MCF 10A (cell line): ENCODE measurements at regions not wholly inside any gene's neighbourhood (a gene's known extent, or its start where the extent isn't known, plus 50 kb on each side); places are given as distances from the start of the nearest gene placed in this dataset.
"Not testable (repeated sequence)": the region's sequence is repeated elsewhere in the genome, so short reads cannot be mapped to it uniquely, and the experiment has no call there.

Experiments used
- BruUV-seq: library from RNA; stranded (reverse); fragments of 400-500 nt; replicated peaks from 2 replicates; lab custom pipeline; 2021; lab: Mats Ljungman, UMichigan
- CTCF ChIA-PET: fragments of 300-600 bp; sonication (Branson Sonifier 250); formaldehyde crosslinking; extraction: SDS; loops from one replicate; lab custom pipeline; 2021; ENCODE audit warnings: antibody characterized with exemption, inconsistent platforms; lab: Yijun Ruan, JAX
- POLR2A ChIA-PET: fragments of 300-600, 350-650 bp; sonication (Branson Sonifier 250); formaldehyde crosslinking; extraction: SDS; loops from one replicate; lab custom pipeline; 2020; ENCODE audit warnings: antibody characterized with exemption, inconsistent platforms; lab: Yijun Ruan, JAX
- DNase-seq: peaks from one replicate; pipeline ENCODE4 v3.0.0-alpha.2; 2018; ENCODE audit not compliant: unreplicated experiment
- H3K27ac Mint-ChIP-seq: one replicate; pipeline ENCODE4 v1.8.0; 2022; ENCODE audit warnings: mild to moderate bottlenecking, low read depth, mixed read lengths; ENCODE audit not compliant: unreplicated experiment
- H3K27me3 Mint-ChIP-seq: one replicate; pipeline ENCODE4 v1.8.0; 2022; ENCODE audit warnings: mixed read lengths; ENCODE audit not compliant: insufficient read depth, unreplicated experiment
- H3K36me3 Mint-ChIP-seq: one replicate; pipeline ENCODE4 v1.8.0; 2022; ENCODE audit warnings: mild to moderate bottlenecking, moderate library complexity, mixed read lengths; ENCODE audit not compliant: insufficient read depth, unreplicated experiment
- H3K4me1 Mint-ChIP-seq: one replicate; pipeline ENCODE4 v1.8.0; 2022; ENCODE audit warnings: mixed read lengths; ENCODE audit not compliant: insufficient read depth, unreplicated experiment
- H3K4me3 Mint-ChIP-seq: one replicate; pipeline ENCODE4 v1.8.0; 2022; ENCODE audit warnings: mild to moderate bottlenecking, moderate library complexity, mixed read lengths; ENCODE audit not compliant: unreplicated experiment
- H3K9me3 Mint-ChIP-seq: one replicate; pipeline ENCODE4 v1.8.0; 2022; ENCODE audit warnings: mixed read lengths; ENCODE audit not compliant: unreplicated experiment
- intact Hi-C: fragments of 100-400 bp; cut with micrococcal nuclease; formaldehyde crosslinking; loops from 2 replicates; pipeline ENCODE4 v1.14.1; 2022
- TF ChIP-seq, protein P1 (sequence below): fragments of 200-600 bp; IDR thresholded peaks from one replicate; pipeline ENCODE4 v1.8.0; 2022; ENCODE audit warnings: antibody characterized with exemption, mild to moderate bottlenecking; ENCODE audit not compliant: unreplicated experiment

DNA sequence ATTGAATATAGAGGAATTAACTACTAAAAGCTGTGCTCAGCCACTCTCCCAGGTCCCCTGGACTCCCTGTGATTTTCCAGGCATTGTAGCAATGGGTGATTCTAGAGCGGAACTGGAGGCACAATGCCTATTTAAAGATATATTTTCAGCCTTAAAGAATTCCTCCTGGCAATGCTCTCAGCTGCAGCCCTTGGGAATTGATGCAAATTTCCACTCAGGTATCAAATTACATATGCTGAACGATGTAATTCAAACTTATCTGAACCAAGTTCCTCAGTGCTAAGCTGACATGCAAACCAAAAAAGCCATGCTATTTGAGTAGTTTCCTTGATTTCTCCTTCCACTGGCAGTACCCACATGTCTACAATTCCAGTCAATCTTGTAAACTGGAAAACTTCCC, 86.3 kb upstream of the GABRA3 start:
- intact Hi-C loops: no loop called here
- DNase-seq: peak; percentile 22
- ChIA-PET CTCF (interaction anchor here (0.8 to 1.1 kb wide), 2 partner anchors 96 to 784 kb away, joined by 3 to 4 read pairs; no protein-coding TSS in a partner anchor), POLR2A (no interaction called here)
- Mint-ChIP-seq H3K27me3 (no peaks in the 10 kb centered on the region), H3K4me1 (peaks cover 6% of the 10 kb centered on the region), H3K27ac (no peak overlapping the region), H3K9me3 (peaks cover 11% of the 10 kb centered on the region), H3K36me3 (no peaks in the 10 kb centered on the region), H3K4me3 (no peak overlapping the region)
- TF ChIP-seq, protein P1, sequence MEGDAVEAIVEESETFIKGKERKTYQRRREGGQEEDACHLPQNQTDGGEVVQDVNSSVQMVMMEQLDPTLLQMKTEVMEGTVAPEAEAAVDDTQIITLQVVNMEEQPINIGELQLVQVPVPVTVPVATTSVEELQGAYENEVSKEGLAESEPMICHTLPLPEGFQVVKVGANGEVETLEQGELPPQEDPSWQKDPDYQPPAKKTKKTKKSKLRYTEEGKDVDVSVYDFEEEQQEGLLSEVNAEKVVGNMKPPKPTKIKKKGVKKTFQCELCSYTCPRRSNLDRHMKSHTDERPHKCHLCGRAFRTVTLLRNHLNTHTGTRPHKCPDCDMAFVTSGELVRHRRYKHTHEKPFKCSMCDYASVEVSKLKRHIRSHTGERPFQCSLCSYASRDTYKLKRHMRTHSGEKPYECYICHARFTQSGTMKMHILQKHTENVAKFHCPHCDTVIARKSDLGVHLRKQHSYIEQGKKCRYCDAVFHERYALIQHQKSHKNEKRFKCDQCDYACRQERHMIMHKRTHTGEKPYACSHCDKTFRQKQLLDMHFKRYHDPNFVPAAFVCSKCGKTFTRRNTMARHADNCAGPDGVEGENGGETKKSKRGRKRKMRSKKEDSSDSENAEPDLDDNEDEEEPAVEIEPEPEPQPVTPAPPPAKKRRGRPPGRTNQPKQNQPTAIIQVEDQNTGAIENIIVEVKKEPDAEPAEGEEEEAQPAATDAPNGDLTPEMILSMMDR: no peak
- BruUV-seq: no TSS peak

DNA sequence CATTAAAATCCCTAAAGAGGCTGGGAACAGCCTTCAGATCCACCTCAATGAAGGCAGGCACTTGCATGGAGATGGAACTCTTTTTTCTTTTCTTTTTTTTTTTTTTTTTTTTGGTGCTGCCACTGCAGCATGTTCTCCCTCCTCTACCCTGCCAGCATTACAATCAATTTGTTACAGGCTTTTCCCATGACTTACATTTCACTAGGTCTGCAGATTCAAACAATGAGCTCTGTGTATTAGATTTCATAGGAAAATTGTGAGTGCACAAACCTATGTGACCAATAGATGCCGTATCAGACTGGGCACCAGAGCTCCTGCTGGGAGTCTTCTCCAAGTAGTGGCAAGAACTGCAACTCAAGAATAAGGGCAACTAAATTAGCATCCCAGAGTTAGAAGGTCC, 63.8 kb upstream of the GABRQ start:
- no peaks in the 10 kb centered on the region for H3K4me1 Mint-ChIP-seq
- ChIA-PET CTCF (interaction anchor here (1.2 kb wide), 1 partner anchor 10 kb away, joined by 4 read pairs; no protein-coding TSS in a partner anchor), POLR2A (interaction anchor here (0.6 kb wide), 1 partner anchor 31 kb away, joined by 4 read pairs; no protein-coding TSS in a partner anchor)
- intact Hi-C loops: no loop called here
- H3K9me3 Mint-ChIP-seq: peaks cover 22% of the 10 kb centered on the region
- BruUV-seq: no TSS peak
- no peak overlapping the region for H3K27ac Mint-ChIP-seq
- TF ChIP-seq, protein P1: no peak
- no peaks in the 10 kb centered on the region for H3K27me3 Mint-ChIP-seq
- no peak overlapping the region for H3K4me3 Mint-ChIP-seq
- no peaks in the 10 kb centered on the region for H3K36me3 Mint-ChIP-seq
- no peak for DNase-seq

DNA sequence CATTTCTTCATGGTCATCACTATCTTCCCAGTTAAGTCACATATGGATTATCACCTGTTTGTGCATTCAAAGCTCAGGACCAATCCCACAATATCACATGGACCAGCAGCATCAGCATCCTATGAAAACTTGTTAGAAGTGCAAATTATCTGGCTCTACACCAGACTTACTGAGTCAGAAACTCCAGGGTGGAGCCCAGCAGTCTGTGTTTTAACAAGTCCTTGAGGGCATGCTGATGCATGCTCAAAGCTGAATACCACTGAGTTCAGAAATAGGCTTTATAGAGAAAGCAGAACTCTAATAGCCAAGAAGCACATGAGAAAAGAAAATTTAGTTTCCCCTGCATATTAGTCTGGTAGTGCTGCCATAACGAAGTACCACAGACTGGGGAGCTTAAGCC, 62.4 kb upstream of the GABRQ start:
- Mint-ChIP-seq H3K4me3 (no peak overlapping the region), H3K36me3 (no peaks in the 10 kb centered on the region), H3K9me3 (peaks cover 22% of the 10 kb centered on the region), H3K27ac (no peak overlapping the region), H3K27me3 (no peaks in the 10 kb centered on the region), H3K4me1 (no peaks in the 10 kb centered on the region)
- no TSS peak for BruUV-seq
- ChIA-PET POLR2A (interaction anchor here (1.3 kb wide), 1 partner anchor 23 kb away, joined by 5 read pairs; no protein-coding TSS in a partner anchor), CTCF (interaction anchor here (0.5 to 1.2 kb wide), 2 partner anchors 29 to 57 kb away, joined by 3 to 4 read pairs; no protein-coding TSS in a partner anchor)
- TF ChIP-seq, protein P1: no peak
- peak; percentile 60 for DNase-seq
- intact Hi-C loops: no loop called here

DNA sequence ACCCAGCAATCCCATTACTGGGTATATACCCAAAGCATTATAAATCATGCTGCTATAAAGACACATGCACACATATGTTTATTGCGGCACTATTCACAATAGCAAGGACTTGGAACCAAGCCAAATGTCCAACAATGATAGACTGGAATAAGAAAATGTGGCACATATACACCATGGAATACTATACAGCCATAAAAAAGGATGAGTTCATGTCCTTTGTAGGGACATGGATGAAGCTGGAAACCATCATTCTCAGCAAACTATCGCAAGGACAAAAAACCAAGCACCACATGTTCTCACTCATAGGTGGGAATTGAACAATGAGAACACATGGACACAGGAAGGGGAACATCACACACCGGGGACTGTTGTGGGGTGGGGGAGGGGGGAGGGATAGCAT, 50.2 kb upstream of the GABRQ start:
- H3K4me1 Mint-ChIP-seq, H3K27me3 Mint-ChIP-seq, POLR2A ChIA-PET, H3K9me3 Mint-ChIP-seq, BruUV-seq, H3K36me3 Mint-ChIP-seq, H3K27ac Mint-ChIP-seq, H3K4me3 Mint-ChIP-seq, DNase-seq, intact Hi-C loops: not testable (repeated sequence)
- CTCF ChIA-PET: interaction anchor here (0.8 kb wide), 1 partner anchor 355 kb away, joined by 3 read pairs; no protein-coding TSS in a partner anchor
